Nephron progenitor cell (in vitro differentiated cells): ENCODE measurements at regions not wholly inside any gene's neighbourhood (a gene's known extent, or its start where the extent isn't known, plus 50 kb on each side); places are given as distances from the start of the nearest gene placed in this dataset.
A peak's percentile ranks its signal among the peaks of the same experiment; 100 is the strongest.

ENCODE experiments used
- DNase-seq: peaks from one replicate; pipeline ENCODE4 v3.0.0; 2021
- H3K27ac Mint-ChIP-seq: 2 replicates; pipeline ENCODE4 v1.8.0; 2021; ENCODE audit warnings: mild to moderate bottlenecking, moderate library complexity, mixed read lengths
- H3K27me3 Mint-ChIP-seq: 2 replicates; pipeline ENCODE4 v1.8.0; 2021; ENCODE audit warnings: mild to moderate bottlenecking, low read depth, mixed read lengths; ENCODE audit not compliant: poor library complexity
- H3K36me3 Mint-ChIP-seq: 2 replicates; pipeline ENCODE4 v1.8.0; 2021; ENCODE audit warnings: low read depth, mixed read lengths
- H3K4me1 Mint-ChIP-seq: 2 replicates; pipeline ENCODE4 v1.8.0; 2021; ENCODE audit warnings: mixed read lengths
- H3K4me3 Mint-ChIP-seq: 2 replicates; pipeline ENCODE4 v1.8.0; 2021; ENCODE audit warnings: mild to moderate bottlenecking, moderate library complexity, mixed read lengths
- H3K9me3 Mint-ChIP-seq: 2 replicates; pipeline ENCODE4 v1.8.0; 2021; ENCODE audit warnings: mild to moderate bottlenecking, moderate library complexity, mixed read lengths
- CTCF ChIP-seq: fragments of 200-600 bp; sonication (generic); IDR thresholded peaks from 2 replicates; pipeline ENCODE4 v1.5.0; 2021; ENCODE audit warnings: antibody characterized with exemption

DNA sequence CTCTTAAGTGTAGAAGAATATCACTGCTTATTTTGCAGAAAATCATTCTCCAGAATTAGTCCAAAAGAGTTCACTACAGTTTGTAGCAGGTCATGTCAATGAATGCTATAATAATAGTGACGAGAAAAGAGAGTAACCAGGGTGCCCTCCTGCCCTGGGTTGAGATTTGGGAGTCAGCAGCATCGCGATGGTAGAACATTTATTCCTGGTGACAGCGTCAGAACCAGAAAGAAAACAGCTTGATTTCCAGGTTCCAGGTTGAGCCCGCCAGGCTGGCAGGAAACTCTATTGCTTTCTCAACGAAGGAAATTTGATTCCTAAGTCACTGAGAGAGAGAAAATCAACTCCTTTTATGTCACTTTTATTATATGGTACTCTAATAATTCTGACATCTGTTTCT lies 550.3 kb downstream of the QKI start:
- Mint-ChIP-seq H3K4me1 (peaks cover 50% of the 10 kb centered on the region), H3K27ac (peak overlapping the region; percentile 75), H3K9me3 (no peaks in the 10 kb centered on the region), H3K27me3 (peaks cover 10% of the 10 kb centered on the region), H3K36me3 (no peaks in the 10 kb centered on the region), H3K4me3 (no peak overlapping the region)
- no peak for TF ChIP-seq CTCF
- DNase-seq: no peak

DNA sequence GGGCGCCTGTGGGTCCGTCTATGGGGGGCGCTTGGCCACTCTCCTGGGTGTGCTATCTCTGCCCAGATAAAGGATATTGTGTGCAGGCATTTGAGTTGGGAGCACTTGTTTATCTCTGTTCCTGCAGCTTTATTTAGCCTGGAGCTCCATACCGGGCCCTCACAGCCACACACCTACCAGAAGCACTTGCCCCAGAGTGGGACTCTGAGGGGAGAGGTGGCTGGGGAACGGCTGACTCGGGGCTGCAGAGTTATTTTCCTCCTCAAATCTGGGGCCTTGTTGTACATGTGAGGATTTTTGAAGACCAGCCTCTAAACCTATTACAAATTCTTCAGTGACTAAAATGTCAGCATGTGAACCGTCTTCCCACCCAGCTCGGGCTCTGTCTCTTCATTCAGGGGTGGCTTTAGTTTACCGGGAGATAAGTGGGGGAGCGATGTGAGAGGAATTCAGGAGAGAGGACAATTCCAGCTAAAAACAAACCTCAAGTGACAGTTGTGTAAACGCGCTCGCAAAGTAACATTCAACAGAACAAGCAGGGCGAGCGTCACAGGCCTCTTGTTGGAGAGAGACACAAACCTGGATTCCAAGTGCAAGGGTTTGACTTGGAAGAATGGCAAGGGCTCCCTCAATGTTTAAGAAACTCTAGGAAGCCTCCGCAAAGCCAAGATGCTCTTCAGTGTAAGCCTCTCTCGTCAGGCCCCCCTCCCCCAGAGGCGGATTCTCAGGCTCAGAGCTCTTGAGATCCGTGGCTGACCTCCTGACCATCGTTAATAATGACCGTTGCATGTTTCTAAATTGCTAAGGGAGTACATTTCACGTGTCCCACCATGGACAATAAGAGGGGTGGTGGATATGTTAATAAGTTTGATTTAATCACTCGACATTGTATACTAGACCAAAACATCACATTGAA lies 548.9 kb downstream of the QKI start:
- DNase-seq: no peak
- H3K4me1 Mint-ChIP-seq: peaks cover 57% of the 10 kb centered on the region
- no peaks in the 10 kb centered on the region for H3K36me3 Mint-ChIP-seq
- peaks cover 15% of the 10 kb centered on the region for H3K27me3 Mint-ChIP-seq
- no peak for TF ChIP-seq CTCF
- H3K4me3 Mint-ChIP-seq: no peak overlapping the region
- peak overlapping the region; percentile 58 for H3K27ac Mint-ChIP-seq
- H3K9me3 Mint-ChIP-seq: no peaks in the 10 kb centered on the region

- Mint-ChIP-seq H3K4me3 (no peak overlapping the region), H3K27ac (no peak overlapping the region), H3K27me3 (peaks cover 12% of the 10 kb centered on the region), H3K4me1 (peaks cover 57% of the 10 kb centered on the region), H3K36me3 (no peaks in the 10 kb centered on the region), H3K9me3 (no peaks in the 10 kb centered on the region)
- DNase-seq: no peak
- no peak for TF ChIP-seq CTCF
Measured at GRCh38 chr6:163962627-163963117, 548.2 kb downstream of the QKI start.

GRCh38 chr6:163960128-163960527 lies 545.6 kb downstream of the QKI start:
- TF ChIP-seq CTCF: no peak

GRCh38 chr6:163958646-163959045 lies 544.1 kb downstream of the QKI start:
- Mint-ChIP-seq H3K36me3 (no peaks in the 10 kb centered on the region), H3K4me3 (no peak overlapping the region), H3K9me3 (no peaks in the 10 kb centered on the region), H3K27ac (no peak overlapping the region), H3K4me1 (peaks cover 25% of the 10 kb centered on the region), H3K27me3 (peaks cover 11% of the 10 kb centered on the region)
- DNase-seq: no peak
- TF ChIP-seq CTCF: no peak

More at GRCh38 chr6:163960128-163960527, 545.6 kb downstream of the QKI start:
- no peaks in the 10 kb centered on the region for H3K9me3 Mint-ChIP-seq
- no peaks in the 10 kb centered on the region for H3K36me3 Mint-ChIP-seq
- H3K4me1 Mint-ChIP-seq: peaks cover 38% of the 10 kb centered on the region
- H3K27me3 Mint-ChIP-seq: peaks cover 11% of the 10 kb centered on the region
- H3K27ac Mint-ChIP-seq: no peak overlapping the region
- no peak overlapping the region for H3K4me3 Mint-ChIP-seq
- DNase-seq: no peak
